Endothelial cell of umbilical vein (primary cell): ENCODE measurements at regions not wholly inside any gene's neighbourhood (a gene's known extent, or its start where the extent isn't known, plus 50 kb on each side); places are given as distances from the start of the nearest gene placed in this dataset. TPM values are rescaled to one million over a fixed set of nuclear protein-coding genes. Genes with fewer than 3 reads are reported as not detected.

Experiments used
- BruUV-seq: library from RNA; stranded (reverse); fragments of 400-500 nt; replicated peaks from 2 replicates; lab custom pipeline; 2021; lab: Mats Ljungman, UMichigan
- CTCF ChIA-PET: fragments of 300-600, 350-600 bp; sonication (Branson Sonifier 250); formaldehyde crosslinking; loops from one replicate; lab custom pipeline; 2021; ENCODE audit warnings: antibody characterized with exemption, inconsistent platforms; lab: Charles Lee
- POLR2A ChIA-PET: fragments of 300-600, 350-600 bp; sonication (Branson Sonifier 250); formaldehyde crosslinking; loops from one replicate; lab custom pipeline; 2021; ENCODE audit warnings: antibody characterized with exemption, inconsistent platforms; lab: Charles Lee
- DNase-seq: peaks from one replicate; pipeline ENCODE4 v3.0.0-alpha.2; 2011; ENCODE audit warnings: low read depth, low spot score
- FAIRE-seq: peaks from 2 replicates; lab custom pipeline; 2011; peaks lifted over from hg19 to GRCh38; lab: Jason Lieb, UNC
- H2AFZ ChIP-seq: 2 replicates; pipeline ENCODE4 v1.6.0; 2012; ENCODE audit warnings: low read depth, low read length, control low read depth, inconsistent platforms
- H3K27ac ChIP-seq: 2 replicates; pipeline ENCODE4 v1.5.1; 2011; ENCODE audit warnings: low read depth, mild to moderate bottlenecking, control low read depth, low read length, moderate library complexity; ENCODE audit not compliant: insufficient read depth
- H3K27me3 ChIP-seq, 2 experiments: 2 replicates each; pipeline versions ENCODE4 v1.6.0 to v1.6.1; 2011; ENCODE audit warnings: low read length in 2 of 2, mixed read lengths in 1 of 2; ENCODE audit not compliant: control insufficient read depth in 2 of 2, insufficient read depth in 2 of 2
- H3K36me3 ChIP-seq, 2 experiments: 2 replicates in 1 of 2; 3 replicates in 1 of 2; pipeline ENCODE4 v1.5.1; 2011; ENCODE audit warnings: low read length in 2 of 2, mild to moderate bottlenecking in 1 of 2, moderate library complexity in 1 of 2; ENCODE audit not compliant: control insufficient read depth in 2 of 2, insufficient read depth in 2 of 2; ENCODE audit errors: extremely low read depth in 1 of 2
- H3K4me1 ChIP-seq: 3 replicates; pipeline ENCODE4 v1.5.1; 2011; ENCODE audit warnings: mild to moderate bottlenecking, low read length; ENCODE audit not compliant: control insufficient read depth, insufficient read depth; ENCODE audit errors: extremely low read depth
- H3K4me2 ChIP-seq: 2 replicates; pipeline ENCODE4 v1.6.1; 2011; ENCODE audit warnings: low read length, control low read depth, mixed read lengths; ENCODE audit not compliant: insufficient read depth
- H3K4me3 ChIP-seq, 3 experiments: fragments of 200-600 bp in 1 of 3; sonication (generic), shearing (Covaris generic) in 1 of 3; replicated peaks in 1 of 3; 2 replicates each; pipeline ENCODE4 v1.5.1; 2011 to 2016; ENCODE audit warnings: control low read depth in 3 of 3, low read length in 3 of 3, mild to moderate bottlenecking in 2 of 3, inconsistent platforms in 1 of 3, low read depth in 1 of 3, moderate library complexity in 1 of 3; ENCODE audit not compliant: insufficient read depth in 1 of 3
- H3K79me2 ChIP-seq: 2 replicates; pipeline ENCODE4 v1.6.0; 2012; ENCODE audit warnings: low read length, inconsistent platforms; ENCODE audit not compliant: control insufficient read depth, insufficient read depth
- H3K9ac ChIP-seq: replicated peaks from 2 replicates; pipeline ENCODE3; 2011; ENCODE audit warnings: low read length, control low read depth; ENCODE audit not compliant: insufficient read depth; ENCODE audit errors: extremely low read depth
- H3K9me1 ChIP-seq: replicated peaks from 3 replicates; pipeline ENCODE4 v1.6.0; 2011; ENCODE audit warnings: mild to moderate bottlenecking, low read length; ENCODE audit not compliant: control insufficient read depth, insufficient read depth; ENCODE audit errors: extremely low read depth
- H3K9me3 ChIP-seq: replicated peaks from 2 replicates; pipeline ENCODE4 v1.5.1; 2012; ENCODE audit warnings: low read length, inconsistent platforms; ENCODE audit not compliant: control insufficient read depth, insufficient read depth
- H4K20me1 ChIP-seq: replicated peaks from 2 replicates; pipeline ENCODE3; 2011; ENCODE audit warnings: mild to moderate bottlenecking, low read length; ENCODE audit not compliant: control insufficient read depth, insufficient read depth; ENCODE audit errors: extremely low read depth
- CTCF ChIP-seq, 2 donors: IDR thresholded peaks; 1 replicate in 1 of 2; 2 replicates in 1 of 2; pipeline ENCODE4 v1.5.1; 2011; ENCODE audit warnings: low read length in 2 of 2, mild to moderate bottlenecking in 2 of 2, moderate library complexity in 2 of 2, control low read depth in 1 of 2, inconsistent platforms in 1 of 2, low read depth in 1 of 2; ENCODE audit not compliant: insufficient read depth in 1 of 2; ENCODE audit errors: extremely low read depth in 1 of 2
- EZH2 ChIP-seq: IDR thresholded peaks from 2 replicates; pipeline ENCODE4 v1.6.1; 2012; ENCODE audit warnings: borderline replicate concordance, low read depth, mild to moderate bottlenecking, moderate library complexity, low read length, inconsistent platforms; ENCODE audit not compliant: severe bottlenecking
- FOS ChIP-seq: IDR thresholded peaks from 2 replicates; pipeline ENCODE4 v1.6.1; 2011; ENCODE audit warnings: mild to moderate bottlenecking, low read length, moderate library complexity, borderline replicate concordance; ENCODE audit not compliant: insufficient read depth
- GATA2 ChIP-seq: IDR thresholded peaks from 2 replicates; pipeline ENCODE4 v1.7.0; 2011; ENCODE audit warnings: low read depth, mild to moderate bottlenecking, moderate library complexity, mixed read lengths, low read length; ENCODE audit not compliant: insufficient read length, insufficient read depth
- JUN ChIP-seq: IDR thresholded peaks from 2 replicates; pipeline ENCODE4 v1.6.1; 2011; ENCODE audit warnings: borderline replicate concordance, low read depth; ENCODE audit not compliant: insufficient read length, insufficient read depth
- MYC ChIP-seq: IDR thresholded peaks from one replicate; pipeline ENCODE4 v1.6.1; 2011; ENCODE audit warnings: mild to moderate bottlenecking, low read depth, low read length
- POLR2A ChIP-seq: IDR thresholded peaks from 2 replicates; pipeline ENCODE4 v1.6.1; 2012; ENCODE audit warnings: low read depth, mild to moderate bottlenecking, control low read depth, low read length
- POLR2AphosphoS5 ChIP-seq: IDR thresholded peaks from 2 replicates; pipeline ENCODE4 v1.6.1; 2012; ENCODE audit warnings: low read depth, mild to moderate bottlenecking, control low read depth, low read length, moderate library complexity; ENCODE audit not compliant: insufficient read depth
- dilution Hi-C: fragments of 300-500 bp; cut with MboI; formaldehyde crosslinking; loops from one replicate; pipeline ENCODE4 v1.15.0; 2019; ENCODE audit warnings: low sequenced_read_pairs; ENCODE audit not compliant: extremely low pct_ligation_motif_present
- intact Hi-C: fragments of 100-400 bp; cut with micrococcal nuclease; formaldehyde crosslinking; loops from one replicate; pipeline ENCODE4 v1.10.0; 2022
- small RNA-seq: library from RNA; depleted of rRNA; stranded (forward); fragments of <200 nt; gene quantifications from one replicate; pipeline ENCODE3, GENCODE V24; 2012; ENCODE audit warnings: low replicate concordance, low read depth; ENCODE audit not compliant: insufficient read depth, insufficient read length
- TF ChIP-seq, protein P1 (sequence below): IDR thresholded peaks from 2 replicates; pipeline ENCODE4 v1.6.1; 2011; ENCODE audit not compliant: insufficient read depth, insufficient read length

GRCh38 chr17:70024253-70024652 is 50.8 kb upstream of the KCNJ16 start:
- Histone ChIP-seq H3K9me3 (no peaks in the 10 kb centered on the region), H3K4me3 (no peak overlapping the region), H3K27me3 (no peaks in the 10 kb centered on the region), H3K36me3 (no peaks in the 10 kb centered on the region), H3K4me2 (no peak overlapping the region), H3K79me2 (no peaks in the 10 kb centered on the region), H3K9ac (no peak overlapping the region), H2AFZ (no peak overlapping the region), H4K20me1 (no peaks in the 10 kb centered on the region), H3K4me1 (peaks cover 6% of the 10 kb centered on the region), H3K9me1 (no peaks in the 10 kb centered on the region), H3K27ac (no peak overlapping the region)
- intact Hi-C loops, result no loop called here
- dilution Hi-C loops, result no loop called here
- FAIRE-seq, result no peak
- CTCF ChIA-PET, result no interaction called here
- DNase-seq, result no peak
- no TSS peak for BruUV-seq
- TF ChIP-seq, protein P1, sequence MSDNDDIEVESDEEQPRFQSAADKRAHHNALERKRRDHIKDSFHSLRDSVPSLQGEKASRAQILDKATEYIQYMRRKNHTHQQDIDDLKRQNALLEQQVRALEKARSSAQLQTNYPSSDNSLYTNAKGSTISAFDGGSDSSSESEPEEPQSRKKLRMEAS, result no peak
- TF ChIP-seq FOS (no peak), CTCF (IDR thresholded peaks at IDR 0.05; ENCODE audit: extremely low read depth in 1 of 2, insufficient read depth in 1 of 2, low read depth in 1 of 2, low read length in 2 of 2) (no peak), JUN (no peak), MYC (no peak), GATA2 (no peak), POLR2AphosphoS5 (no peak), EZH2 (no peak), POLR2A (no peak)
- POLR2A ChIA-PET, result no interaction called here

Small RNA genes lying in the stretch of these regions (small RNA-seq; reads per million reads assigned to genes)
- gene AC002545.1, result not detected
- not detected for gene RF00019
